H1 (cell line): ENCODE measurements at regions not wholly inside any gene's neighbourhood (a gene's known extent, or its start where the extent isn't known, plus 50 kb on each side); places are given as distances from the start of the nearest gene placed in this dataset.

Experiments
- CTCF ChIA-PET: fragments of 300-600 bp; sonication (Branson Sonifier 250); formaldehyde crosslinking; loops from one replicate; lab custom pipeline; 2021; ENCODE audit not compliant: partially characterized antibody; lab: Charles Lee
- POLR2A ChIA-PET: fragments of 300-600 bp; sonication (Branson Sonifier 250); formaldehyde crosslinking; loops from one replicate; lab custom pipeline; 2021; ENCODE audit warnings: inconsistent platforms; ENCODE audit not compliant: partially characterized antibody; lab: Charles Lee
- DNase-seq, 2 experiments: peaks; one replicate each; pipeline versions ENCODE4 v3.0.0 to v3.0.0-alpha.2; 2010 to 2022; ENCODE audit warnings: low spot score in 2 of 2, low read depth in 1 of 2, mixed read lengths in 1 of 2
- FAIRE-seq: peaks from 2 replicates; lab custom pipeline; 2011; peaks lifted over from hg19 to GRCh38; lab: Jason Lieb, UNC
- H2AFZ ChIP-seq: 2 replicates; pipeline ENCODE4 v1.8.1; 2012; ENCODE audit warnings: low read length, inconsistent platforms
- H2AK5ac ChIP-seq: 2 replicates; pipeline ENCODE4 v1.6.1; 2013; ENCODE audit warnings: low read depth, low read length
- H2BK120ac ChIP-seq: replicated peaks from 2 replicates; pipeline ENCODE3; 2013; ENCODE audit warnings: low read depth, low read length, inconsistent platforms
- H2BK12ac ChIP-seq: 2 replicates; pipeline ENCODE4 v1.6.1; 2013; ENCODE audit warnings: low read depth, low read length
- H2BK15ac ChIP-seq: 2 replicates; pipeline ENCODE4 v1.6.1; 2013; ENCODE audit warnings: low read length
- H2BK20ac ChIP-seq: 2 replicates; pipeline ENCODE4 v1.6.1; 2013; ENCODE audit warnings: low read length
- H2BK5ac ChIP-seq: 2 replicates; pipeline ENCODE4 v1.6.1; 2013; ENCODE audit warnings: low read depth, low read length
- H3K14ac ChIP-seq: 2 replicates; pipeline ENCODE4 v1.6.1; 2013; ENCODE audit warnings: inconsistent platforms; ENCODE audit not compliant: insufficient read length
- H3K18ac ChIP-seq: 2 replicates; pipeline ENCODE4 v1.6.1; 2013; ENCODE audit warnings: low read length; ENCODE audit errors: extremely low read depth
- H3K23ac ChIP-seq: 2 replicates; pipeline ENCODE4 v1.6.1; 2013; ENCODE audit warnings: inconsistent platforms; ENCODE audit not compliant: insufficient read length
- H3K23me2 ChIP-seq: 2 replicates; pipeline ENCODE4 v1.6.1; 2013; ENCODE audit warnings: low read depth, low read length
- H3K27ac ChIP-seq: 2 replicates; pipeline ENCODE4 v1.6.1; 2011; ENCODE audit warnings: low read depth, low read length, inconsistent platforms
- H3K27me3 ChIP-seq, 4 experiments: replicated peaks in 1 of 4; 1 replicate in 1 of 4; 2 replicates in 3 of 4; pipeline versions ENCODE4 v1.6.1 to v1.8.1; 2011 to 2013; ENCODE audit warnings: low read length in 3 of 4, mild to moderate bottlenecking in 3 of 4, inconsistent platforms in 2 of 4, mixed read lengths in 2 of 4, moderate library complexity in 1 of 4; ENCODE audit not compliant: control insufficient read depth in 3 of 4, insufficient read depth in 3 of 4; ENCODE audit errors: extremely low read depth in 1 of 4
- H3K36me3 ChIP-seq, 4 experiments: 2 replicates each; pipeline versions ENCODE4 v1.6.1 to v1.8.1; 2011 to 2013; ENCODE audit warnings: mild to moderate bottlenecking in 4 of 4, low read length in 3 of 4, moderate library complexity in 2 of 4, control low read depth in 1 of 4, inconsistent platforms in 1 of 4; ENCODE audit not compliant: insufficient read depth in 4 of 4, control insufficient read depth in 2 of 4
- H3K4ac ChIP-seq: replicated peaks from 2 replicates; pipeline ENCODE3; 2013; ENCODE audit warnings: low read length, low read depth, mixed read lengths, inconsistent platforms; ENCODE audit not compliant: insufficient read length
- H3K4me1 ChIP-seq, 4 experiments: replicated peaks in 1 of 4; 1 replicate in 1 of 4; 2 replicates in 3 of 4; pipeline versions ENCODE4 v1.6.1 to v1.8.1; 2011 to 2013; ENCODE audit warnings: low read length in 3 of 4, inconsistent platforms in 2 of 4, mixed read lengths in 1 of 4; ENCODE audit not compliant: insufficient read depth in 4 of 4, control insufficient read depth in 3 of 4
- H3K4me2 ChIP-seq, 2 experiments: 2 replicates each; pipeline versions ENCODE4 v1.6.1 to v1.8.1; 2011 to 2013; ENCODE audit warnings: low read depth in 2 of 2, low read length in 2 of 2, control low read depth in 1 of 2, inconsistent platforms in 1 of 2, mild to moderate bottlenecking in 1 of 2; ENCODE audit not compliant: insufficient read depth in 1 of 2
- H3K4me3 ChIP-seq, 4 experiments: fragments of 200-600, 300-600 bp in 1 of 4; sonication (generic), shearing (Covaris generic), sonication (Bioruptor Twin) in 1 of 4; 2 replicates each; pipeline versions ENCODE4 v1.5.1 to v1.8.1; 2011 to 2016; ENCODE audit warnings: low read length in 4 of 4, low read depth in 3 of 4, control low read depth in 2 of 4, inconsistent platforms in 2 of 4, mild to moderate bottlenecking in 2 of 4, mixed read lengths in 1 of 4, moderate library complexity in 1 of 4; ENCODE audit not compliant: insufficient read depth in 2 of 4; ENCODE audit errors: extremely low read depth in 1 of 4
- H3K56ac ChIP-seq: replicated peaks from 2 replicates; pipeline ENCODE3; 2013; ENCODE audit warnings: low read depth, mild to moderate bottlenecking, mixed read lengths, low read length, inconsistent platforms; ENCODE audit not compliant: insufficient read length
- H3K79me1 ChIP-seq: 2 replicates; pipeline ENCODE4 v1.6.1; 2013; ENCODE audit warnings: low read depth, low read length, control low read depth
- H3K79me2 ChIP-seq, 2 experiments: 2 replicates each; pipeline versions ENCODE4 v1.6.1 to v1.8.1; 2012 to 2013; ENCODE audit warnings: low read length in 2 of 2, mild to moderate bottlenecking in 2 of 2, inconsistent platforms in 1 of 2; ENCODE audit not compliant: insufficient read depth in 2 of 2, control insufficient read depth in 1 of 2
- H3K9ac ChIP-seq, 4 experiments: replicated peaks in 1 of 4; 1 replicate in 1 of 4; 2 replicates in 3 of 4; pipeline versions ENCODE4 v1.6.1 to v1.8.1; 2011 to 2013; ENCODE audit warnings: low read depth in 3 of 4, low read length in 3 of 4, control low read depth in 2 of 4, mild to moderate bottlenecking in 2 of 4, moderate library complexity in 2 of 4, inconsistent platforms in 1 of 4; ENCODE audit errors: extremely low read depth in 1 of 4
- H3K9me3 ChIP-seq, 2 experiments: 2 replicates each; pipeline versions ENCODE4 v1.6.1 to v1.8.1; 2012 to 2013; ENCODE audit warnings: mild to moderate bottlenecking in 2 of 2, moderate library complexity in 2 of 2, control low read depth in 1 of 2, inconsistent platforms in 1 of 2, low read depth in 1 of 2, low read length in 1 of 2, mixed read lengths in 1 of 2; ENCODE audit not compliant: insufficient read depth in 2 of 2
- H4K20me1 ChIP-seq, 2 experiments: replicated peaks in 1 of 2; 2 replicates each; pipeline versions ENCODE3 to v1.8.1; 2011 to 2013; ENCODE audit warnings: inconsistent platforms in 2 of 2, low read length in 2 of 2, mild to moderate bottlenecking in 1 of 2; ENCODE audit not compliant: insufficient read depth in 2 of 2, control insufficient read depth in 1 of 2
- H4K5ac ChIP-seq: 2 replicates; pipeline ENCODE4 v1.6.1; 2013; ENCODE audit warnings: low read length, low read depth, mixed read lengths, inconsistent platforms; ENCODE audit not compliant: insufficient read length
- H4K8ac ChIP-seq: 2 replicates; pipeline ENCODE4 v1.8.0; 2013; ENCODE audit warnings: mild to moderate bottlenecking, moderate library complexity, low read length, inconsistent platforms; ENCODE audit not compliant: insufficient read depth; ENCODE audit errors: extremely low read depth
- H4K91ac ChIP-seq: replicated peaks from 2 replicates; pipeline ENCODE3; 2013; ENCODE audit warnings: low read length, mixed read lengths, inconsistent platforms; ENCODE audit not compliant: insufficient read length
- BACH1 ChIP-seq: IDR thresholded peaks from 2 replicates; pipeline ENCODE4 v1.6.1; 2012; ENCODE audit warnings: low read length, improper control_type of control experiment
- CTBP2 ChIP-seq: IDR thresholded peaks from 2 replicates; pipeline ENCODE4 v1.7.0; 2011; ENCODE audit warnings: borderline replicate concordance, mild to moderate bottlenecking, moderate library complexity, mixed read lengths, low read length; ENCODE audit not compliant: insufficient read depth, insufficient read length
- CTCF ChIP-seq, 3 experiments: IDR thresholded peaks; 1 replicate in 2 of 3; 2 replicates in 1 of 3; pipeline versions ENCODE4 v1.5.1 to v1.6.1; 2011; ENCODE audit warnings: low read length in 3 of 3, mild to moderate bottlenecking in 3 of 3, inconsistent platforms in 2 of 3, low read depth in 1 of 3, moderate library complexity in 1 of 3; ENCODE audit not compliant: insufficient read depth in 1 of 3; ENCODE audit errors: control extremely low read depth in 1 of 3
- EGR1 ChIP-seq: IDR thresholded peaks from 2 replicates; pipeline ENCODE4 v1.6.1; 2011; ENCODE audit warnings: low read depth, low read length, borderline replicate concordance
- FOSL1 ChIP-seq: IDR thresholded peaks from 2 replicates; pipeline ENCODE4 v1.6.1; 2011; ENCODE audit warnings: mild to moderate bottlenecking, low read depth, low read length, moderate library complexity; ENCODE audit not compliant: insufficient read depth
- POU5F1 ChIP-seq: IDR thresholded peaks from 2 replicates; pipeline ENCODE4 v1.6.1; 2011; ENCODE audit warnings: low read depth, mild to moderate bottlenecking, low read length, moderate library complexity
- RBBP5 ChIP-seq: IDR thresholded peaks from 2 replicates; pipeline ENCODE4 v1.7.1; 2012; ENCODE audit warnings: low read depth, mild to moderate bottlenecking, inconsistent platforms, low read length, moderate library complexity, borderline replicate concordance
- TAF1 ChIP-seq: IDR thresholded peaks from 2 replicates; pipeline ENCODE4 v1.6.1; 2011; ENCODE audit warnings: mild to moderate bottlenecking, low read depth, low read length
- TBP ChIP-seq: IDR thresholded peaks from 2 replicates; pipeline ENCODE4 v1.6.1; 2011; ENCODE audit warnings: low read depth, low read length, improper control_type of control experiment
- WGBS, 2 experiments: shearing (Covaris generic) in 1 of 2; methylation state at CpG; one replicate each; pipeline versions ENCODE4 v1.1.6 to v1.1.7; 2013 to 2015; ENCODE audit warnings: low lambda C conversion rate in 2 of 2, mixed read lengths in 2 of 2, inconsistent platforms in 1 of 2, low coverage in 1 of 2, missing lambda C conversion rate in 1 of 2; ENCODE audit not compliant: insufficient replicate concordance in 2 of 2, insufficient coverage in 1 of 2, insufficient read length in 1 of 2; ENCODE audit errors: extremely low coverage in 1 of 2, missing lambda C conversion rate in 1 of 2; 5-methylcytosine and 5-hydroxymethylcytosine counted together

GRCh38 chr13:34161931-34162543, 344.1 kb downstream of the RFC3 start:
- H3K4me1 ChIP-seq: peaks cover 0 to 10% (median 4%) of the 10 kb centered on the region in 4 experiments; a peak in 4 of 7 replicates
- no peak overlapping the region for H2BK120ac ChIP-seq
- H3K56ac ChIP-seq: no peak overlapping the region
- H3K23me2 ChIP-seq: no peaks in the 10 kb centered on the region
- FAIRE-seq (no peak), DNase-seq (no peak)
- H4K20me1 ChIP-seq: no peaks in the 10 kb centered on the region
- H2BK15ac ChIP-seq: no peak overlapping the region
- peak overlapping the region; percentile 25; the same call in 1 of the 2 replicates for H3K27ac ChIP-seq
- H3K4me3 ChIP-seq: no peak overlapping the region; a peak in 1 of 8 replicates
- no peak overlapping the region for H4K91ac ChIP-seq
- no peaks in the 10 kb centered on the region for H3K27me3 ChIP-seq
- no peak overlapping the region for H3K9ac ChIP-seq
- H3K9me3 ChIP-seq: no peaks in the 10 kb centered on the region; a peak in 1 of 4 replicates
- no peak overlapping the region for H3K18ac ChIP-seq
- ChIA-PET POLR2A (interaction anchor here (1.0 kb wide), 1 partner anchor 14 kb away, joined by 3 read pairs; no protein-coding TSS in a partner anchor), CTCF (no interaction called here)
- H3K14ac ChIP-seq: no peak overlapping the region
- H3K36me3 ChIP-seq: no peaks in the 10 kb centered on the region
- WGBS, 2 experiments: 70% methylated on average over 5 of the region's 5 CpGs; no CpG with 5 or more reads in 1 of the 2 experiments
- H3K23ac ChIP-seq: no peak overlapping the region
- H2BK5ac ChIP-seq: no peak overlapping the region
- no peak overlapping the region for H3K4me2 ChIP-seq
- H3K79me2 ChIP-seq: no peaks in the 10 kb centered on the region
- H2AK5ac ChIP-seq: no peak overlapping the region
- no peak overlapping the region for H4K8ac ChIP-seq
- no peak overlapping the region for H2BK20ac ChIP-seq
- H3K79me1 ChIP-seq: no peaks in the 10 kb centered on the region
- H2BK12ac ChIP-seq: no peak overlapping the region
- peak overlapping the region; percentile 77; the same call in 1 of the 2 replicates for H2AFZ ChIP-seq
- no peak overlapping the region for H4K5ac ChIP-seq
- H3K4ac ChIP-seq: no peak overlapping the region
- TF ChIP-seq EGR1: no peak
- no peak for TF ChIP-seq TBP
- TF ChIP-seq FOSL1: no peak
- no peak for TF ChIP-seq POU5F1
- no peak for TF ChIP-seq RBBP5
- no peak for TF ChIP-seq TAF1
- TF ChIP-seq CTCF (IDR thresholded peaks at IDR 0.05; ENCODE audit: control extremely low read depth in 1 of 3, insufficient read depth in 1 of 3, low read depth in 1 of 3, low read length in 3 of 3): no peak
- no peak for TF ChIP-seq BACH1
- no peak for TF ChIP-seq CTBP2
